Activated CD4-positive, alpha-beta T cell treated with anti-CD3 and anti-CD28 coated beads for 48 hours (primary cell): ENCODE measurements at regions not wholly inside any gene's neighbourhood (a gene's known extent, or its start where the extent isn't known, plus 50 kb on each side); places are given as distances from the start of the nearest gene placed in this dataset.
"Not testable (repeated sequence)": the region's sequence is repeated elsewhere in the genome, so short reads cannot be mapped to it uniquely, and the experiment has no call there.

ENCODE experiments used
- DNase-seq: peaks from one replicate; pipeline ENCODE4 v3.0.0-alpha.2; 2020

DNA sequence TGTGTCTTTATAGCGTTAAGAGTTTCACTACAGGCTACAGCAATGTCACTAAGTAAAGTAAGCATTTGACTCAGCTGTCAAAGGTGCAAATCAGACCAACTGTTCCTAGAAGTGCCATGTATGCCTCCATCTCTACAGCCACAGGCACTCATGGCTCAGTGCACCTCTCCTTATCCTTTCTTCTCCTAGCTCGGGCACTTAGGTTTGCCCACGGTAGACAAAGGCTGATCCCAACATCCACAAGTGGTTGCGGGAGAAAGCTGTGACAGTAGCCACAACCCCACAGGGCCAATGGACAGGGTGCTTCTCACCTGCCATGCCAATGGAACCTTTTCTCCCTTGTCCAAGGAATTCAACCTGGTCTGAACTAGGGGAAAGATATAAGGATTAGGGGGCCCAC is 228.5 kb upstream of the EXOC2 start:
- no peak for DNase-seq

DNA sequence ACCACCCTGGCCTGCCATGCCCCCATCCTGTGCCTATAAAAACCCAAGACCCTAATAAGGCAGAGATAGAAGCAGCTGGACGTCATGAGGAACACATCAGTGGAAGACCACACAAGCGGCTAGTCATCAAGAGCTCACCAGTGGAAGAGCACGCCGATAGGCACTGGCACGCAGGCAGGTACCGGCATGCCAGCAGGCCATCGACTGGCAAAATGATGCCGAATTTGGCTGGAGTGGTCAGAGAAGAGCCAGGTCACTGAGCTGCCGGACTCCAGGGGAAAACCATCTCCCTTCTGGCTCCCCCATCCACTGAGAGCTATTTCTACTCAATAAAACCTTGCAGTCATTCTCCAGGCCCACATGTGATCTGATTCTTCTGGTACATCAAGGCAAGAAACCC is 227.6 kb upstream of the EXOC2 start:
- DNase-seq: no peak

DNA sequence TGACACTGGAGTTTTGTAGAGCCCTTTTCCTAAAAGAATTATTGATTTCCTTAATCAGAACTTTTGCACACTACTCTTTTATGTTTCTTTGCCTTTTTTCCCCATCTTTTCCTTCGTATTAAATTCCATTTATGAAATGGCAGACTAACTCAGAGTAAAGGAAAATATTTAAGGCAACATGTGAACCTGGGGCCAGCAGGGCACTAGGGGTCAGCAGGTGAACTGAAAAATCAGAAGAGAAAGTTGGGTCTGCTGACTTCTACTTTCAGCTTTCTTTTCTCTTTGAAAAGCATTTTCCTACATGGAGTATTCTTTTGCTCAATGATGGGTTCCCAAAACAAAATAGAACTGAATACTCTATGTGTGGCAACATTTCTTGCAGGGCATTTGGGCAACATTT is 226.6 kb upstream of the EXOC2 start:
- DNase-seq: no peak

DNA sequence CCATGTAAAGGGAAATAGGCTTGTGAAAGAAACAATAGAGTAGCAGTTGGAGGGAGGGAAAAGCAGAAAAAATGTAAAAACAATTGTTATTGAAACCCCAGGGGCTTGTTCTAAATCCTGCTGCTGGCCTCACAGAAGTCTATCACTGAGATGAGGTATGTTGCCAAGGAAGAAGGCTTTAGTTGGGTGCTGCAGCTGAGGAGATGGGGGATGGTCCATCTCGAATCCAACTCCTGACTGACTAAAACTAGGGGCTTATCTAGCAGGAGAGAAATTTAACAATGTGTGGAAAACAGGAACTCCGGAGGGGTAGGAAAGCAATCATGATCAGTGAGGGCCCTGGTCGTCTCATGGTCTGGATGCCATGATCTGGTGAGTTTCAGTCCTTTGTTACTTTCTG is 225.0 kb upstream of the EXOC2 start:
- DNase-seq: no peak

DNA sequence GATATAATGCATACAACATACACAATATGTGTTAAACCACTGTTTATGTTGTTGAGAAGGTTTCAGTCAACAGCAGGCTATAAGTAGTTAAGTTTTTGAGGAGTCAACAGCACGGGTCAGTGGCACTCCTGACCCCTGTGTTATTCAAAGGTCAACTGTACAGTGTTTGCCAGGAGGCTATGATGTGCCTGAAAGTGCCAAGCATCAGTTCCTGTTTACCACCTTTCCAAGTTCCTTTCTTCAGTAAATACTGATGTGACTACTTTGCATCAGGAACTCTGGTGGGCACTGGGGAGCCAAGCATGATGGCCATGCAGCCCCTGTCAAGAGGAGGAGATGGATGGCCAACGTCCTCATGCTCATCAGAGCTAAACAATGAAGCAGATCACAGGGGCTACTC is 224.4 kb upstream of the EXOC2 start:
- no peak for DNase-seq

DNA sequence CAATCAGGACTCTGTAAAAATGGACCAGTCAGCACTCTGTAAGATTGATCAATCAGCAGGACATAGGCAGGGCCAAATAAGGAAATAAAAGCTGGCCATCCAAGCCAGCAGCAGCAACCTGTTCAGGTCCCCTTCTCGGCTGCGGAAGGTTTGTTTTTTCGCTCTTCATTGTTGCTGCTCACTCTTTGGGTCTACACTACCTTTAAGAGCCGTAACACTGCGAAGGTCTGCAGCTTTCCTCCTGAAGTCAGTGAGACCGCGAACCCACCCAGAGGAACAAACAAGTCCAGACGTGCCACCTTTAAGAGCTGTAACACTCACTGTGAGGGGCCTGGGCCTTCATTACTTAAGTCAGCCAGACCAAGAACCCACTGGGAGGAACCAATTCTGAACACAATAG is 223.2 kb upstream of the EXOC2 start:
- DNase-seq: no peak

DNA sequence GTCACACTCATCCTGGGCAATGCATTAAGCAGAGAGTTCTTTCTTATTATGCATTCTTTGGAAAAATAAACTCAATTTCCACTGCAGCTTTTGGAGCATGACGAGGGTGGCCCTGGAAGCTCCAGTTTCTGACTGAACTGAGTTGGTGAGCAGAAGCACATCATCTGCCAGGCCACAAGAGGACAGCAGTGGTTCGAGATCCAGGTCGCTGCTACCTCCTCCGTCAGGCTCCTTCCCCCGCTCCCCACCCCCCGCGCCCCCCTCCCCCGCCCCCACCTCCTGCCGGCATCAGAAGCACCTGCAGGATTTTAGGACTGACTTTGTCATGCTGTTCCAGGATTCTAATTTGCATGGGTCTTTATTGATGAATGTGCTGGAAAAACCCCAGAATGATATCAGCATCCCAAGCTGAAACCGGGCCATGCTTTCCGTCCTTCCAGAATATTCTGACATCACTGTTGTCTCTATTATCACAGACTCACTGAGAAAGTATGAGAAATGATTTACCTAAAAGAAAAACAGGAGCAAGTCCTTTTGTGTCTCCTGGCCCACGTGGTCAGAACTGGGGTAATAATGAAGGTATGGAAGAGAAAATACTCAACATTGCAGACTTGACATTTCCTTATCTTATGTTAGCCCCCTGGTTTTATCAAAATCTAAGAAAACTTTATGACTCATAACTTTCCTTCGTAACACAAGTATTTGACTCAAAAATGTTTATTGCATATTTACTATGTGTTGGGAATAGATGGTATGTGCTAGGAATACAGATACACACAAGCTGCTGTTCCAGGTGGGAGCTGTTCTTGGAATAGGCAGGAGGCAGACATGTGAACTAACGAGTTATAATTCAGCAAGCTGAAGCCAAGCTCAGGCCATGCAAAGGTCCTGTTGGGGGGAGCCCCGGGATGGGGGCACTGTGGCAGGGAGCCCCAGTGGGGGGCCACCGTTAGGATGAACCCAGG is 220.2 kb upstream of the EXOC2 start:
- no peak for DNase-seq

DNA sequence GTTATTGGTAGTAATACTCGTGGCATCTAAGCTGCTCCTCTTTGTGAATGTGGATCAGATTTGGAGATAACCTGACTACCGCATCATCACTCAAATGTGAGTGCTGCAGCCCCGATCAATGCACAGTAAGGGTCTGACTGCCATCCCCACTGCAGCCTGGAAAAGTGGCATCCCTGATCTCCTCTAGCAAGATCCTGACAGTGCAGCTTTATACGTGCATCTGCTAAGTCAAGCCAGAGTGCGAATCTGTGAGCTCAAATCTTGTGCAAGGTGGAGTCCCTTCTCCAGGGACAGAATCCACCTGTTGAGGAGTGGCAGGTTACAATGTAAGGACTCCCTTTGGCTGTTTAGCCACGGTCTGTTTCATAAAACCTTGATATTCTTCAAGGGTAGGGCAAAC is 215.0 kb upstream of the EXOC2 start:
- DNase-seq: no peak

DNA sequence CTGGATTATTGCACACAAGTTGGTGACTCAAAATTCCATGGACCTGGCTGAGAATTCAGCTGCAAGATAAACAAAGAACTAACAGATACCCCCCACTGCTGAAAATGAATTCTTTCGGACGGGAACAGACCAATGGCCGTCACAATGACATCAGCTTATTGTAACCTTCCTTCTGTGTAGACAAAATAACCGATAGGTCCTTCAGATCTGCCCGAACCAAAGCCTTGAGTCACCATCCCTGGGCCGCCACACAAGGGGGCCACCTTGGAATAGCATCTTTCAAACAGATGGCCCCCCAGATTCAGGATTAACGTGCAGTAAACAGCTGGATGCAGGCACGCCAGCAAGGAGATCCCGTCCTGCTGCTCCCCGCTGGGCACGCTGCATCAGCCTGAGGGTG is 214.0 kb upstream of the EXOC2 start:
- no peak for DNase-seq

DNA sequence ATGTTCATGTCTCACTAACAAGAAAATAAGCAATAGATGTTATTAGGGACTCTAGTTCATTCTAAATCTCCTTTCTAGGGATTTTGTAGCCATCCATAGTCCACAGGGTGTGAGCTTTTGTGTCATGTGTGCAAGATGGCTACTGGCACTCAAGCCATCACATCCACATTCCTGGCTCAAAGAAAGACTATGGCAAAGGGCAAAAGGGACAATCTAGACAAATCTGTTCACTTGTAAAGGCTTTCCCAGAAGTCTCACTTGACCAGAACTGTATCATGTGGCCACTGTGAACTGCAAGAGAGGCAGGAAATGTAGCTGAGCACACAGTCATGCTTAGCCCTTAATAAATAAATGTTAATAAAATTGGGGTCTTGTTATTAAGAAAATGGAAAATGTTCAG is 212.6 kb upstream of the EXOC2 start:
- no peak for DNase-seq

DNA sequence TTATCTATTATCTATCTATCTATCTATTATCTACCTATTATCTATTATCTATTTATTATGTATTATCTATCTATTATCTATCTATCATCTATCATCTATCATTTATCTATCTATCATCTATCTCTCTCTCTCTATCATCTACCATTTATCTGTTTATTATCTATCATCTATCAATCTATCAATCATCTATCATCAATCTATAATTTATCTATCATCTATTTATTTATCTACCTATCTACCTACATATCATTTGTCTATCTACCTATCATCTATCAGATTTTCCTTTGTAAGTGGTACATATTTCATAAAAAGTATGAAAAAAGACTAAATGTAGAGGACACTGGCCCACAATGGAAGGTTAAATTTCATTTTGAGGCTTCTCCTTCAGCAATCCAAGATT is 212.1 kb upstream of the EXOC2 start:
- DNase-seq: no peak

DNA sequence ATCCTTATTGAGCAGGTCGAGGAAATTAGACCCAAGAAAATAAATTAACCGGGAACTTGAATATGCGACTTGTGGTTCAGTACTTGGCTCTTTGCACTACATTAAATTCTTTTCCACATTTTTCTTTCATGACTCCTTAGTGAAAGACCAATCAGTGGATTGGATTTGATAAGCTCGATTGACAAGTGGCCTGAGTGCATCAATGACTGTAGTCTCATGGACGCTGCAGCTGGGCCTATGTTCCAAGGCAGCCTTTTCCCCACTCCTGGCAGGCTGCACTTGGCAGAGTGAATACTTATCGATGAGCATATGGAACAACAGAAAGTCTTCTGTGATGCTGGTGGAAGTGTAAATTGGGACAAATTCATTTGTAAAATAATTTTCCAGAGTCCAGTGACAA is 210.8 kb upstream of the EXOC2 start:
- DNase-seq: no peak

DNA sequence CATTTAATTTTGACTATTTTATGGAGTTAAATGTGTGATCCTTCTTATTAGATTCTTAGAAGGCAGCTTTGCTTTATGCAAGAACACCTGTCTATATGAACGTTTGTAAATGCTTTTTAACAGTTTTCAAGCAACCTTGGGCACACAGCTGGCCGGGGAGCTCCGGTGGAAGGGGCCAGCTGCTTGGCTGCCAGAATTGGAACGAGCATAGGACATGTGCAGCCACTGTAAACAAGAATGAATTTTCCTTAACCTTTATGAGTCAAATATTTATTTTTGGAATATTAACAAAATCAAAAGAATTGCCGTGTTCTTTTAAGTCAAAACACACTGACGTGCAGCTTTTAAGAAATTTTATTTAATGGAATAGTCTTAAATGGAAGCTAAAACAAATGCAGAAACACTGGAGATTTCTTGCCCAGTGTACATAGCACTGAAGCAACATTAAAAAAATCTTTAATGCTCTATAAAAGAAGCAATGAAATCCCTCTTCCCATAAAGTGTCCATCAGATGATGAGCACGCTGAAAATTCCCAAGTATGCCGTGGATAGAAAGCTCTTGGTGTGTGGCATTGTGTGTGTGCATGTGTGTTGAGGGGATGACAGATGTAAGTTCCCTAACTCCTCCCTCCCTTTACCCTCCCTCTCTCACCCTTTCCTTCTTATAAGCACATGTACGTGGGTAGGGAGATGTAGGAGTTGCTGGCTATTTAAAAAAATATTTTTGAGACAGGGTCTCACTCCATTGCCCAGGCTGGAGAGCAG is 208.9 kb upstream of the EXOC2 start:
- DNase-seq: no peak

DNA sequence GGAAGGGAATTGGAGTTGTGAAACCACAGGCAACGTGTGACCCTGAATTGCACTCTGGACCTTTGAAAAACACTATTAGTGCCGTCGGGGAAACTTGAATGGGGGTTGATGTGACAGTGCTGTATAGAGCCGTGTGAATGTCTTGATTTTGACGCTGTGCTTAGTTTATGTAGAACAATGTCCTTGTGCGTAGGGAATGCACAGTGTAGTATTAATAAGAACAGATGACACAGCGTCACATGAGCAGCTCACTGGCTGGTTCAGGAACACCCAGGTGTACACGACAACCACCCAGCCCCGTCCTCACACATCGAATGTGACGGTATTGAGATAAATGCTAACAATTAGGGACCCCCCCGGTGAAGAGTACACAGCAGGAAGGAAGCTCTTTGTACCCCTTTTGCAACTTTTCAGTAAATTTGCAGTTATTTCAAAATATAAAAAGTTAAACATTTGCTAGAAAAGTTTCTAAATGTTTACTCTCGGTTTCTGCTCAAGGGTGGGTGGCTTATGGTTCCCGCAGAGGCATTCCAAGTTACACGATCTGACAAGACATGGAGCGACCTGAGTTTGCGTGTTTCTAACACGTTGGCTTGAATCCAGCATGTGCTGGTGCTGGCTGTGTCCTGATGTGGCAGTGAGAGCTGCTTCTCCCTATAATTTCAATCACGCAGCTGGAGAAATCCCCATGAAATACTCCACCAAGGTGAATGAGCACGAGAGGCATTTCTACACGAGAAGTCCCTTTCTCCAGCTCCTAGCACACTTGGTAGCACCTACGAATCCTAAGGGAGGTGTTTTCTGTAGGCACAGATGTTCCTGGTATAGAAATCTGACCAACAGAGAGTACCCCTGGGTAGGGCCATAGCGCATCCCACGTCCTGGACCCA is 208.0 kb upstream of the EXOC2 start:
- DNase-seq: no peak

DNA sequence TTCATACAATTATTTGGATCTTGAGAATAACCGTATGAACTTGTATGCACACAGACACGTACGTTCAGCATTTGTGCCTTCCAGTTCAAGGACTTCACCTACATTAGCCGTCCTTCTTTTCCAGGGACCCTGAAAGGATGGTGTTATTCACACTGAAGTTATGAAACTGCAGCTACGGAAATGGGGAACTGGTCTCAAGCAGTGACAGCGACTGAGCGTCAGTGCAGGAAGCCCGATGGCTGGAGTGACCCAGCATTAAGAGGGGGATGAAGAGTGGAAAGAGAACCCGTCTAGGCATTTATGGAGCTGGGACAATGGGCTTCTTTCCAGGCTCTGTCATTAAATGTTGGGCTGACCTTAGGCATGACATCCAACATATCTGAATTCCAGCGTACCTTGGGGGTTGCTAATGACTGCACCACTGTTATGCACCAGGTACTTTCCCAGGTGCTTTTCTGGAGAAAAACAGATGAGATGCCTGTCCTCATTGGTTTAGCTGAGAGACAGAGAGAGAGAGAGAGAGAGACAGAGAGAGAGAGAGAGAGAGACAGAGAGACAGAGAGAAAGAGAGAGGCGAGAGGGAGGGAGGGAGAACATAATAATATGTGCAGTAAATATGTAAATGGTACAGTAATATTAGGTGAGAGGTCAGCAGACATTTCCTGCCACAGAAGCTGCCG is 204.7 kb upstream of the EXOC2 start:
- DNase-seq: no peak

DNA sequence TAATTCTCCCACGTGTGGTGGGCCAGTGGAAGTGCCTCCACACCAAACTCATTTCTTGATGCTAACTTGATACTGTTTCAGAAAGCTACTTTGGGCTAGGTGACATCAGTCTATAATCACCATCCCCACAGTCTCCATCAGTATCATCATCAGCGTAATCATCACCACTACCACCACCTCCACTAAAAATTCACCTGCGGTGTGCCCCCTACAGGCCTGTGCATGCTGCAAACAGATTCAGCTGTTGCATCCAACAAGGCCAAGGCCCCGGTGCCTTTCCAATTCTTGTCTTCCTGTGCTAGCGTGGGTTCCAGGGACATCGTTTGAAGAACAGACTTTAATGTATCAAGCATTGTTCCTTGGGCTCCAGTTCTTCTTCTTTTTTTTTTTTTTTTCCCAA is 201.3 kb upstream of the EXOC2 start:
- DNase-seq: peak; percentile 38

DNA sequence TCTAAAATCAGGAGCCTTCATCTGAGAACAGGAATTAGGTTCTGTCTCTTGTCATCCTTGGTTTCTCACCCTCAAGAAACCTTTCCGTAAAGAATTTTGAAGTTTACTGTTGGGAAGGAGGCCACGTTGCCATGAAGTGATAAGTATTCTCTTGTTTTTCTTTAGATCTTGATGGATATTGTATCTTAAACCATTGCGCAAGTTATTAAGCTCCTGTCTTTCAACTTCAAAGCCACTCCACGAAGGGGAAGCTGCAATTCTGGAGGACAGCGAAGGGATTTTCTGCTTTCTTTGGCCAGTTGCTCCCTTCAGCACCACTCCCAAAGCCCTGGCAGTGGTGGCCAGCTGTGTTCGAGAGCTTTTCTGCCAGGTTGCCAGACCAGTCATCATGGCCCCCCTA is 198.1 kb upstream of the EXOC2 start:
- DNase-seq: no peak

DNA sequence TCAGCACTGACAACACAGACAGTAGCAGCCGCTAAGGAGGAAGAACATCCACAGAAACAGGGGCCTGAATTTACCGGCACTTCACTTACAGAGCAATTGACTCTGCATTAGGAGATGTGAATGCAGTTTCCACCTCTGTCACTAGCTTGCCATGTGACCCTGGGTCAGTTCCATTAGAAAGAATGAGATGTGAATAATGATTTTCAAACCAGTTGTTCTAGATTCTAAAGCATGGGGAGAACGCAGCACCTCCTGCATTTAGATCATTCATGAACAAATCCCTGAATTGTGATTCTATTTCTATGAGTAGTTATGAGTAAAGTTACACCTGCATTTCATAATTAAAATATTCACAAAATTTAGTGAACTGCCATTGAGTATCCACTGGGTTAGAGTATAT is 197.3 kb upstream of the EXOC2 start:
- no peak for DNase-seq

DNA sequence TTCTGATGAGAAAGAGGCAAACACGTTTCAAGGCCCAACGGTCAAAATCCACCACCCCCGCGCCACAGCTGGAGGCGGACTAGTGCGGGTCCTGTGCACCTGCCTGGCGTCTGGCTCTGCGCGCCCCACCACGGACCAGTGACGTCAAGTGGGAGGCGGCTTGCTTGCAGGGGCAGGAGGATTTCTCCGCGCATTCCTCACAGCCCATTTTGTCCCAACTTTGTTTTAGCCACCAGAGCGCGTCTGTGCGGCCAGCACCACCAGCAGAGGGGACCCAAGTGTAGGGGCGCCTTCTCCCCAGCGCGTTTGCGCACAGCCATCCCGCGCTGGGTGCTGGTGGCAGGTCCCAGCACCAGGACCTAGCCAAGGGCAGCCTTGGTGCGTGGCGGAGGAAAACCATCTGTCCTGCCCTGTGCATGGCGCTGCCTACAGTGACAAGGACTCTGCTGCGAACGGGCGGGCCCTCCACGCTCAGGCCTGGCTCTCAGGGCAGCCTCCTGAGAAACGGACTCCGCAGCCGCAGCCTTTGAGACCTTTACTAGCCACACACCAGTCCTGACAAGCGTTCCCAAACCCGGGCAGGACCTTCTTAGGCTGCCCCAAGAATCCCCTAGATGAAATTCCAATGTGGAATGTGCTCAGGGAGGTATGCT is 194.8 kb upstream of the EXOC2 start:
- DNase-seq: no peak

DNA sequence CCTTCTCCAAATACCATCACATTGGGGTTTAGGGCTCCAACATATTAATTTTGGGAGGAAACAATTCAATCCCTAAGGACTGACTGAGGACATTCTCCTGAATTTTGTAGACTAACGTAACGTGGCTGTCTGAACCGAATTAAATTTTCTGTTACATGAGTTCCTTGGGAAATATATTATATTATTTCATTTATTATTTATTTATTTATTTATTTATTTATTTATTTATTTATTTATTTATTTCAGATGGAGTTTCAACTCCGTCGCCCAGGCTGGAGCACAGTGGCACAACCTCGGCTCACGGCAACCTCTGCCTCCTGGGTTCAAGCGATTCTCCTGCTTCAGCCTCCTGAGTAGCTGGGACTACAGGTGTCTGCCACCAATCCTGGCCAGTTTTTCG is 193.2 kb upstream of the EXOC2 start:
- DNase-seq: not testable (repeated sequence)

DNA sequence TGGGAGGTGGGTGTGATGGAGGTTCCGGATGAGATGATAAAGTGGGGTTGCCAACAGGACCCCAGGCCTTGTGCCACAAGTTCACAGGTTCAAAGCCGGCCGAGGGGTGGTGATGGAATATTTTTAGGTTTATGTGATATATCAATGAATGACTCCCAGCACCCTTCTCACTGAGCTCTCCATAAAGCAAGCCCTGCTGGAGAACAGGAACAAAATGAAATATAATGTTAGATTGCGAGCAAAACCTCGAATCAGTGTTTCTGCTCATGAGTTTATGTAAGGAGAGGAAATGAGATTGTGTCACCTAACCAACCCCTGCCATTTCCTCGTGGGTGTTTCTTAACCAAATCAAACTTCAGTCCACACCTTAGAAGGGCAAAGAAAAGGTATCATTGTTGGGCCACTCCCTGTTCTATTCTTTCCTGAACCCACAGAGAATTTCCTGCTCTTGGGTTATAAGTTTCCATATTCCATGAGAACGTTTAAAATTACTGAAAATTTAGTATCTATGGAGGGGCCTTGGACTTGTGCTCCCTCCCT is 192.2 kb upstream of the EXOC2 start:
- DNase-seq: no peak

DNA sequence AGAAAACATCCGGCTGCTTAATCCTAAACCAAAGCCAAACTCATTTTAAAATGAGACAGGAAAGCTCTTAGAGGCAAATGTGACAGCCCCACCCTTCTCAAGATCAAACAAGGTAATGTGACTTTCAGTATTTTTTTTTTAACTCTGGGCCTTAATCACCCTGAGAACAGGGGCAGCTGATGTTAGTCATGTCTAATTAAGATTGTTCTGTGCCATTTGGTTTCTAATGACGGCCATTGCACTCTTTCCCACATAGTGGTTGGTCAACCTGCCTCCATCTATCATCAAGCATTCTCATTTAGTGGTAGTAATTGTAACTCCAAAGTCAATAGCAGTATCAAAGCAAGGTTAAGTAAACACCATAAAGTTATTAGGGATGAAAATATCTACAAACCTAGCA is 191.6 kb upstream of the EXOC2 start:
- DNase-seq: no peak
